ENCODE measurements at regions not wholly inside any gene's neighbourhood (a gene's known extent, or its start where the extent isn't known, plus 50 kb on each side); places are given as distances from the start of the nearest gene placed in this dataset.

DNA sequence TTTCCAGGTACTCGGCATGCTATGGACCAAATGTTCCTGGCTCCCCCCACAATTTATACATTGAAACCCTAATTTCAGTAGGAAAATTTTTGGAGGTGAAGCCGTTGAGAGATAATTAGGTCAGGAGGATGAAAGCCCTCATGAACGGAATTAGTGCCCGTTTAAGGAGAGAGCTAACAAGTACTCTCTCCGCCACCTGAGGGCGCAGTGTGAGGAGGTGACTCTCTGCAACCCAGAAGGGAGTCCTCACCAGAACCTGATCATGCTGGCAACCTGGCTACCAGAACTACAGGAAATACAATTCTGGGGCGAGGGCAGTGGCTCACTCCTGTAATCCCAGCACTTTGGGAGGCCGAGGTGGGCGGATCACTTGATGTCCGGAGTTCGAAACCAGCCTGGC is 397.8 kb downstream of the SLITRK5 start:
- TF ChIP-seq EP300 (IDR thresholded peaks at IDR 0.05): no peak
- TF ChIP-seq CTCF (IDR thresholded peaks at IDR 0.05): no peak
- TF ChIP-seq POLR2A (IDR thresholded peaks at IDR 0.05): no peak

All from ovary (tissue), 3 donors.